Neural progenitor cell (in vitro differentiated cells): ENCODE measurements at regions not wholly inside any gene's neighbourhood (a gene's known extent, or its start where the extent isn't known, plus 50 kb on each side); places are given as distances from the start of the nearest gene placed in this dataset.
"Not testable (repeated sequence)": the region's sequence is repeated elsewhere in the genome, so short reads cannot be mapped to it uniquely, and the experiment has no call there.

Experiments
- DNase-seq: peaks from one replicate; pipeline ENCODE4 v3.0.0-alpha.2; 2016; ENCODE audit warnings: low spot score
- H2AFZ ChIP-seq: fragments of 200-600 bp; sonication (generic); replicated peaks from 2 replicates; pipeline ENCODE4 v1.6.1; 2016; ENCODE audit warnings: antibody characterized with exemption
- H3F3A ChIP-seq: fragments of 200-600 bp; sonication (generic); 2 replicates; pipeline ENCODE4 v1.6.1; 2016; ENCODE audit warnings: antibody characterized with exemption, low read depth
- H3K27ac ChIP-seq: fragments of 200-600 bp; sonication (generic); 2 replicates; pipeline ENCODE4 v1.5.1; 2016; ENCODE audit warnings: mild to moderate bottlenecking
- H3K27me3 ChIP-seq: fragments of 200-600 bp; sonication (generic); 2 replicates; pipeline ENCODE4 v1.6.1; 2016; ENCODE audit warnings: mild to moderate bottlenecking, moderate library complexity
- H3K36me3 ChIP-seq: fragments of 200-600 bp; sonication (generic); 2 replicates; pipeline ENCODE4 v1.5.1; 2016
- H3K4me1 ChIP-seq: fragments of 200-600 bp; sonication (generic); 2 replicates; pipeline ENCODE4 v1.6.1; 2016; ENCODE audit warnings: mixed run types
- H3K4me2 ChIP-seq: fragments of 200-600 bp; sonication (generic); 2 replicates; pipeline ENCODE4 v1.6.1; 2016
- H3K4me3 ChIP-seq: fragments of 200-600 bp; sonication (generic); 2 replicates; pipeline ENCODE4 v1.5.1; 2016
- H3K79me2 ChIP-seq: fragments of 200-600 bp; sonication (generic); 2 replicates; pipeline ENCODE4 v1.6.1; 2016; ENCODE audit warnings: low read depth
- H3K9ac ChIP-seq: fragments of 200-600 bp; sonication (generic); 2 replicates; pipeline ENCODE4 v1.6.1; 2016
- H3K9me3 ChIP-seq: fragments of 200-600 bp; sonication (generic); 2 replicates; pipeline ENCODE4 v1.5.1; 2016; ENCODE audit warnings: low read depth
- H4K20me1 ChIP-seq: fragments of 200-600 bp; sonication (generic); 2 replicates; pipeline ENCODE4 v1.6.1; 2016; ENCODE audit warnings: low read depth
- H3K27ac Mint-ChIP-seq: 3 replicates; pipeline ENCODE4 v1.8.0; 2021; ENCODE audit warnings: mixed read lengths
- H3K27me3 Mint-ChIP-seq: 2 replicates; pipeline ENCODE4 v1.8.0; 2022; ENCODE audit warnings: low read depth, mild to moderate bottlenecking, inconsistent platforms, moderate library complexity, mixed read lengths; ENCODE audit not compliant: insufficient read depth
- H3K36me3 Mint-ChIP-seq: 3 replicates; pipeline ENCODE4 v1.8.0; 2021; ENCODE audit warnings: mixed read lengths
- H3K4me1 Mint-ChIP-seq: 3 replicates; pipeline ENCODE4 v1.8.0; 2021; ENCODE audit warnings: mixed read lengths
- H3K4me3 Mint-ChIP-seq: 3 replicates; pipeline ENCODE4 v1.8.0; 2021; ENCODE audit warnings: mild to moderate bottlenecking, moderate library complexity, mixed read lengths
- H3K9me3 Mint-ChIP-seq: 3 replicates; pipeline ENCODE4 v1.8.0; 2020; ENCODE audit warnings: mixed read lengths
- EZH2 ChIP-seq: fragments of 200-600 bp; sonication (generic); IDR thresholded peaks from 2 replicates; pipeline ENCODE4 v1.6.1; 2017; ENCODE audit warnings: antibody characterized with exemption, mild to moderate bottlenecking, moderate library complexity
- EZH2phosphoT487 ChIP-seq: fragments of 200-600 bp; sonication (generic); IDR thresholded peaks from 2 replicates; pipeline ENCODE4 v1.6.1; 2017; ENCODE audit warnings: antibody characterized with exemption
- TF ChIP-seq, protein P1 (sequence below): fragments of 200-600 bp; sonication (generic); IDR thresholded peaks from 2 replicates; pipeline ENCODE4 v1.5.1; 2017; ENCODE audit warnings: antibody characterized with exemption, mild to moderate bottlenecking

DNA sequence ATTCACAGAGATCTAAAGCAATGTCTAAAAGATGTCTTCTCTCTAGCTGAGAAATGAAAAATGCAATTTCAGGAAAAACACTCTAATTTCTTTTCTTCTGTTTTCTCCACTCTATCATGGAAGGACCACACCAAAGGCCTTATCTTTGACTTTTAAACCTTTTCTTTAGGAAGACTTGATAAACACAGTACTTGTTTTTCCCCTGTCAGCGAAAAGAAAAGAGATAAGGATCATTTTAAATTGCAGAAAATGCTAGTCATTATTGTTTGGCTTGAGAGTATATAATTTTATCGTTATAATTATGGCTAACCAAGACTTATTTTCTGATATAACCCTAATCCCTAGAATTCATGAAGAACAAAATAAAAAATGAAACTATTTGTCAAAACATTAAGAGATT is 462.4 kb upstream of the API5 start:
- Histone ChIP-seq H3F3A (peaks cover 9% of the 10 kb centered on the region), H3K4me1 (peaks cover 60% of the 10 kb centered on the region), H3K27me3 (no peaks in the 10 kb centered on the region), H3K4me2 (peak overlapping the region; percentile 50), H2AFZ (peak overlapping the region; percentile 44), H4K20me1 (no peaks in the 10 kb centered on the region), H3K36me3 (peaks cover 5% of the 10 kb centered on the region), H3K9ac (no peak overlapping the region), H3K79me2 (no peaks in the 10 kb centered on the region), H3K4me3 (no peak overlapping the region), H3K9me3 (no peaks in the 10 kb centered on the region), H3K27ac (peak overlapping the region; percentile 33)
- DNase-seq, result no peak
- no peaks in the 10 kb centered on the region for H3K9me3 Mint-ChIP-seq
- H3K27ac Mint-ChIP-seq, result peak overlapping the region; percentile 93
- H3K4me1 Mint-ChIP-seq, result peaks cover 44% of the 10 kb centered on the region
- TF ChIP-seq, protein P1, sequence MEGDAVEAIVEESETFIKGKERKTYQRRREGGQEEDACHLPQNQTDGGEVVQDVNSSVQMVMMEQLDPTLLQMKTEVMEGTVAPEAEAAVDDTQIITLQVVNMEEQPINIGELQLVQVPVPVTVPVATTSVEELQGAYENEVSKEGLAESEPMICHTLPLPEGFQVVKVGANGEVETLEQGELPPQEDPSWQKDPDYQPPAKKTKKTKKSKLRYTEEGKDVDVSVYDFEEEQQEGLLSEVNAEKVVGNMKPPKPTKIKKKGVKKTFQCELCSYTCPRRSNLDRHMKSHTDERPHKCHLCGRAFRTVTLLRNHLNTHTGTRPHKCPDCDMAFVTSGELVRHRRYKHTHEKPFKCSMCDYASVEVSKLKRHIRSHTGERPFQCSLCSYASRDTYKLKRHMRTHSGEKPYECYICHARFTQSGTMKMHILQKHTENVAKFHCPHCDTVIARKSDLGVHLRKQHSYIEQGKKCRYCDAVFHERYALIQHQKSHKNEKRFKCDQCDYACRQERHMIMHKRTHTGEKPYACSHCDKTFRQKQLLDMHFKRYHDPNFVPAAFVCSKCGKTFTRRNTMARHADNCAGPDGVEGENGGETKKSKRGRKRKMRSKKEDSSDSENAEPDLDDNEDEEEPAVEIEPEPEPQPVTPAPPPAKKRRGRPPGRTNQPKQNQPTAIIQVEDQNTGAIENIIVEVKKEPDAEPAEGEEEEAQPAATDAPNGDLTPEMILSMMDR, result no peak
- no peak for TF ChIP-seq EZH2
- no peak for TF ChIP-seq EZH2phosphoT487
- no peaks in the 10 kb centered on the region for H3K36me3 Mint-ChIP-seq
- H3K4me3 Mint-ChIP-seq, result no peak overlapping the region
- H3K27me3 Mint-ChIP-seq, result no peaks in the 10 kb centered on the region

DNA sequence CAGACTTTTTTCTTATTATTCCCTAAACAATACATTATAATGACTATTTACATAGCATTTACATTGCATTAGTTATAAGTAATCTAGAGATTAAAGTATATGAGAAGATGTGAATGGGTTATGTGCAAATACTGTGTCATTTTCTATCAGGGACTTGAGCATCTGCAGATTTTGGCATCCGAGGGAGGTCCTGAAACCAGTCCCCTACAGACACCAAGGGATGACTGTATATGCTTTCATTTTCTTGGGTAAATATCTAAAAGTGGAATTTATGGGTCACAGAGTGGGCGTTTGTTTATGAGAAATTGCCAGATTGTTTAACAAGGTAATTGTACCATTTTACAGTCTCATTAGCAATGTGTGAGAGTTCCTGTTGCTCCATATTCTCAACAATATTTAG is 454.5 kb upstream of the API5 start:
- peaks cover 5% of the 10 kb centered on the region for H3K4me1 ChIP-seq
- Mint-ChIP-seq H3K27me3 (no peaks in the 10 kb centered on the region), H3K36me3 (no peaks in the 10 kb centered on the region), H3K4me1 (no peaks in the 10 kb centered on the region), H3K9me3 (peaks cover 5% of the 10 kb centered on the region), H3K27ac (no peak overlapping the region), H3K4me3 (no peak overlapping the region)
- no peak overlapping the region for H3K4me3 ChIP-seq
- no peak overlapping the region for H3K4me2 ChIP-seq
- H3K9ac ChIP-seq, result no peak overlapping the region
- H4K20me1 ChIP-seq, result no peaks in the 10 kb centered on the region
- TF ChIP-seq, protein P1, result no peak
- TF ChIP-seq EZH2phosphoT487 (no peak), EZH2 (no peak)
- peaks cover 6% of the 10 kb centered on the region for H3F3A ChIP-seq
- no peaks in the 10 kb centered on the region for H3K79me2 ChIP-seq
- H3K27me3 ChIP-seq, result no peaks in the 10 kb centered on the region
- H2AFZ ChIP-seq, result no peak overlapping the region
- H3K9me3 ChIP-seq, result no peaks in the 10 kb centered on the region
- H3K36me3 ChIP-seq, result no peaks in the 10 kb centered on the region
- no peak overlapping the region for H3K27ac ChIP-seq
- no peak for DNase-seq

DNA sequence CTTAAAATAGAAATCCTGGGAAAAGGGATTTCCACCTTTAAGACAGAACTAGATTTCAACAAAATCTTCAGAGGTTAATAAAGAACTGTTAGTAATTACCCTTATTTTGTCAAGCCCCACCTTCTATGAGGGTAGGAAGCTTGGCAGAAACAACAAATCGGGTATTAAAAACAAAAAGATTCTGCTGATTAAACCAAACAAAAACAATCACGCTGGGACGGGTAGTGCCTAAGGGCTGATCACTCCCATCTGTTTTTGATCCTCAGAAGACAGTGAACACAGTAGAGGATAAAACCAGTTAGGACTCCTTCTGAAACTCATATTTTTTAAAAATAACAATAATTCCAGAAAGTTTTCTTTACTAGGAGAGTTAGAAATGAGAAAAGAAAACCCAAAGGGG is 441.3 kb upstream of the API5 start:
- H3K4me3 ChIP-seq, result no peak overlapping the region
- Mint-ChIP-seq H3K4me3 (no peak overlapping the region), H3K27me3 (no peaks in the 10 kb centered on the region), H3K4me1 (no peaks in the 10 kb centered on the region), H3K36me3 (no peaks in the 10 kb centered on the region), H3K9me3 (peaks cover 6% of the 10 kb centered on the region), H3K27ac (no peak overlapping the region)
- no peaks in the 10 kb centered on the region for H3K9me3 ChIP-seq
- no peaks in the 10 kb centered on the region for H3F3A ChIP-seq
- H2AFZ ChIP-seq, result no peak overlapping the region
- TF ChIP-seq EZH2phosphoT487, result no peak
- no peak for TF ChIP-seq EZH2
- TF ChIP-seq, protein P1, result no peak
- no peak overlapping the region for H3K9ac ChIP-seq
- H3K4me2 ChIP-seq, result no peak overlapping the region
- no peak overlapping the region for H3K27ac ChIP-seq
- DNase-seq, result no peak
- no peaks in the 10 kb centered on the region for H3K27me3 ChIP-seq
- H4K20me1 ChIP-seq, result no peaks in the 10 kb centered on the region
- H3K4me1 ChIP-seq, result peaks cover 9% of the 10 kb centered on the region
- H3K36me3 ChIP-seq, result no peaks in the 10 kb centered on the region
- no peaks in the 10 kb centered on the region for H3K79me2 ChIP-seq

DNA sequence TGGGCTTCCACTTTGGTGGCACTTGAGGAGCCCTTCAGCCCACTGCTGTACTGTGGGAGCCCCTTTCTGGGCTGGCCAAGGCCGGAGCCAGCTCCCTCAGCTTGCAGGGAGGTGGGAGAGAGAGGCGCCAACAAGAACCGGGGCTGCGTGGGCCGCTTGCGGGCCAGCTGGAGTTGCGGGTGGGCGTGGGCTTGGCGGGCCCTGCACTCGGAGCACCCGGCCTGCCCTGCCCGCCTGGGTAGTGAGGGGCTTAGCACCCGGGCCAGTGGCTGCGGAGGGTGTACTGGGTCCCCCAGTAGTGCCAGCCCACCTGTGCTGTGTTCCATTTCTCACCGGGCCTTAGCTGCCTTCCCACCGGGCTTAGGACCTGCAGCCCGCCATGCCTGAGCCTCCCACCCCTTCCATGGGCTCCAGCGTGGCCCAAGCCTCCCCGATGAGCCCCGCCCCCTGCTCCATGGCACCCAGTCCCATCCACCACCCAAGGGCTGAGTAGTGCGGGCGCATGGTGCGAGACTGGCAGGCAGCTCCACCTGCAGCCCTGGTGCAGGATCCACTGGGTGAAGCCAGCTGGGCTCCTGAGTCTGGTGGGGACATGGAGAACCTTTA is 437.9 kb upstream of the API5 start:
- H3K4me3 Mint-ChIP-seq, H3K4me1 ChIP-seq, H3K36me3 ChIP-seq, H3K9me3 ChIP-seq, H3K27ac Mint-ChIP-seq, H3K9ac ChIP-seq, H3K27me3 ChIP-seq, DNase-seq, H4K20me1 ChIP-seq, H3K4me1 Mint-ChIP-seq, H3K4me3 ChIP-seq, H3K79me2 ChIP-seq, H3K36me3 Mint-ChIP-seq, H3K9me3 Mint-ChIP-seq, H2AFZ ChIP-seq, H3K27me3 Mint-ChIP-seq, H3K4me2 ChIP-seq, H3F3A ChIP-seq, H3K27ac ChIP-seq: not testable (repeated sequence)

DNA sequence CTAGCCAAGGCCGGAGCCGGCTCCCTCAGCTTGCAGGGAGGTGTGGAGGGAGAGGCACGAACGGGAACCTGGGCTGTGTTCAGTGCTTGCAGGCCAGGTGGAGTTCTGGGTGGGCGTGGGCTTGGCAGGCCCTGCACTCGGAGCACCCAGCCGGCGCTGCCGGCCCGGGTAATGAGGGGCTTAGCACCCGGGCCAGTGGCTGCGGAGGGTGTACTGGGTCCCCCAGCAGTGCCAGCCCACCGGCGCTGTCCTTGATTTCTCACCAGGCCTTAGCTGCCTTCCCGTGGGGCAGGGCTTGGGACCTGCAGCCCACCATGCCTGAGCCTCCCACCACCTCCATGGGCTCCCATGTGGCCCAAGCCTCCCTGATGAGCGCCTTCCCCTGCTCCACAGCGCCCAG is 430.5 kb upstream of the API5 start:
- H3K27me3 ChIP-seq, H4K20me1 ChIP-seq, H3K27ac Mint-ChIP-seq, H3K27me3 Mint-ChIP-seq, H3K4me3 Mint-ChIP-seq, H3K9me3 Mint-ChIP-seq, H3K36me3 ChIP-seq, H3K4me1 ChIP-seq, H3F3A ChIP-seq, H3K27ac ChIP-seq, H3K4me1 Mint-ChIP-seq, H3K4me3 ChIP-seq, H2AFZ ChIP-seq, H3K79me2 ChIP-seq, H3K4me2 ChIP-seq, H3K9me3 ChIP-seq, H3K9ac ChIP-seq, DNase-seq, H3K36me3 Mint-ChIP-seq: not testable (repeated sequence)
